Breast epithelium (tissue), 4 donors: ENCODE measurements at regions not wholly inside any gene's neighbourhood (a gene's known extent, or its start where the extent isn't known, plus 50 kb on each side); places are given as distances from the start of the nearest gene placed in this dataset.
A peak's percentile ranks its signal among the peaks of the same experiment; 100 is the strongest.

Source experiments
- DNase-seq, 2 donors: peaks; one replicate each; pipeline ENCODE4 v3.0.0-alpha.2; 2019; ENCODE audit warnings: low spot score in 2 of 2
- H3K27ac ChIP-seq, 2 donors: fragments of 200-600 bp; sonication (generic) in 1 of 2; one replicate each; pipeline ENCODE4 v1.5.1; 2016 to 2019; ENCODE audit warnings: mild to moderate bottlenecking in 1 of 2
- H3K27me3 ChIP-seq, 2 donors: fragments of 200-600 bp; sonication (generic) in 1 of 2; one replicate each; pipeline versions ENCODE4 v1.5.1 to v1.6.0; 2017 to 2019; ENCODE audit warnings: control low read depth in 1 of 2, mild to moderate bottlenecking in 1 of 2
- H3K36me3 ChIP-seq: fragments of 200-600 bp; one replicate; pipeline ENCODE4 v1.5.1; 2019
- H3K4me1 ChIP-seq, 2 donors: fragments of 200-600 bp; sonication (generic); one replicate each; pipeline ENCODE4 v1.5.1; 2016 to 2019; ENCODE audit warnings: control low read depth in 1 of 2
- H3K4me3 ChIP-seq, 3 donors: fragments of 200-600 bp; sonication (generic); 1 replicate in 2 of 3; 2 replicates in 1 of 3; pipeline ENCODE4 v1.5.1; 2016 to 2019; ENCODE audit warnings: mild to moderate bottlenecking in 3 of 3, moderate library complexity in 2 of 3
- H3K9me3 ChIP-seq, 2 donors: fragments of 200-600 bp; sonication (generic) in 1 of 2; one replicate each; pipeline ENCODE4 v1.5.1; 2016 to 2019; ENCODE audit warnings: control low read depth in 1 of 2
- POLR2A ChIP-seq: fragments of 450-650 bp; IDR thresholded peaks from one replicate; pipeline ENCODE4 v1.6.1; 2016; ENCODE audit warnings: antibody characterized with exemption, mild to moderate bottlenecking, moderate library complexity
- POLR2AphosphoS5 ChIP-seq, 3 donors: sonication (generic); formaldehyde crosslinking; IDR thresholded peaks; one replicate each; pipeline ENCODE4 v1.6.1; 2017; ENCODE audit warnings: antibody characterized with exemption in 3 of 3
- intact Hi-C: fragments of 100-400 bp; cut with DNase I; formaldehyde crosslinking; loops from one replicate; pipeline ENCODE4 v1.15.1; 2023; ENCODE audit warnings: low total_unique reads
- TF ChIP-seq, protein P1 (sequence below), 3 donors: fragments of 450-650 bp; IDR thresholded peaks; one replicate each; pipeline ENCODE4 v1.5.1; 2016 to 2017; ENCODE audit warnings: antibody characterized with exemption in 3 of 3, mild to moderate bottlenecking in 3 of 3, moderate library complexity in 3 of 3

DNA sequence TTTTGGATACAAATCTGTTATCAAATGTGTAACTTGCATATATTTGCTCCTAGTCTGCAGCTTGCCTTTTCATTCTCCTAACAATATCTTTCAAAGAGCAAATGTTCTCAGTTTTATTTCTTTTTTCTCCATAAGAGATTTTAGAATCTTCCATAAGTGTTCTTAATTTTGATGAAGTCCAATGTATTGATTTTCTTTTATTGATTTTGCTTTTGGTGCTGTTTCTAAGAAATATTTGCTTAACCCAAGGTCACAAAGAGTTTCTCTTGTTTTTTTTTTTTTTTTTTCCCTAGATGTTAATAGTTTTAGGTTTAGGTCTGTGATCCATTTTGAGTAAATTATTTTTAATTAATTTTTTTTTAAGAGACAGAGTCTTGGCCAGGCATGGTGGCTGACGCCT, 75.8 kb upstream of the SPRED2 start:
- intact Hi-C loops = no loop called here
- H3K9me3 ChIP-seq = no peaks in the 10 kb centered on the region

DNA sequence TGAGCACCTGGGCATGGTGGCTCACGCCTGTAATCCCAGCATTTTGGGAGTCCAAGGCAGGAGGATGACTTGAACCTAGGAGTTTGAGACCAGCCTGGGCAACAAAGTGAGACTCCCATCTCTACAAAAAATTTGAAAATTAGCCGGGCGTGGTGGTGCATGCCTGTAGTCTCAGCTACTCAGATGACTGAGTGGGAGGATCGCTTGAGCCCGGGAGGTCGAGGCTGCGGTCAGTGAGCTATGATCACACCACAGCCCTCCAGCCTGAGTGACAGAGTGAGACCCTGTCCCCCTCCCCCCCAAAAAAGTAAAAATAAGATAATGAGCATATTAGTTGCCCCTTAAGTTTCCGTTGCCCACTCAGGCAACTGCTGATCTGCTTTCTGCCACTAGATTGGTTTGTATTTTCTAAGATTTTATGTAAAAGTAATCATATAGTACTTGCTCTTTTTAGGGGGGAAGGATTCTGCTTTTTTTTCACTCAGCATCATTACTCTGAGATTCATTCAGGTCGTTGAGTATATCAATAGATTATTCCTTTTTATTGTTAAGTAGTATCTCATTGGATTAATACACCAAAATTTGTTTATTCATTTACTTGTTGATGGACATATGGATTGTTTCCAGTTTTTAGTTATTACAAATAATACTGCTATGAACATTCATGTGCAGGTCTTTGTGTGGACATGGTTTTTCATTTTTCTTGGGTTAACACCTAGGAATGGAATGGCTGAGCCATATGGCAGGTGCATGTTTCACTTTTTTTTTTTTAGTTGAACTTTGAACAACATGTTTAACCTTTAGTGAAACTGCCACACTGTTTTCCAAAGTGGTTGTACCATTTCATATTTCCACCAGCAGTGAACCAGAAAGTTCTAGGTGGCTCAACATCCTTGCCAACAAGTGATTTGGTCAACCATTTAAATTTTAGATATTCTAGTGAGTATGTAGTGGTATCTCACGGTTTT, 75.0 kb upstream of the SPRED2 start:
- intact Hi-C loops = no loop called here
- Histone ChIP-seq H3K4me3 (no peak overlapping the region), H3K27ac (no peak overlapping the region), H3K27me3 (no peaks in the 10 kb centered on the region), H3K4me1 (no peaks in the 10 kb centered on the region), H3K9me3 (no peaks in the 10 kb centered on the region), H3K36me3 (no peaks in the 10 kb centered on the region)
- TF ChIP-seq POLR2A (no peak), POLR2AphosphoS5 (IDR thresholded peaks at IDR 0.05) (no peak)
- TF ChIP-seq, protein P1, sequence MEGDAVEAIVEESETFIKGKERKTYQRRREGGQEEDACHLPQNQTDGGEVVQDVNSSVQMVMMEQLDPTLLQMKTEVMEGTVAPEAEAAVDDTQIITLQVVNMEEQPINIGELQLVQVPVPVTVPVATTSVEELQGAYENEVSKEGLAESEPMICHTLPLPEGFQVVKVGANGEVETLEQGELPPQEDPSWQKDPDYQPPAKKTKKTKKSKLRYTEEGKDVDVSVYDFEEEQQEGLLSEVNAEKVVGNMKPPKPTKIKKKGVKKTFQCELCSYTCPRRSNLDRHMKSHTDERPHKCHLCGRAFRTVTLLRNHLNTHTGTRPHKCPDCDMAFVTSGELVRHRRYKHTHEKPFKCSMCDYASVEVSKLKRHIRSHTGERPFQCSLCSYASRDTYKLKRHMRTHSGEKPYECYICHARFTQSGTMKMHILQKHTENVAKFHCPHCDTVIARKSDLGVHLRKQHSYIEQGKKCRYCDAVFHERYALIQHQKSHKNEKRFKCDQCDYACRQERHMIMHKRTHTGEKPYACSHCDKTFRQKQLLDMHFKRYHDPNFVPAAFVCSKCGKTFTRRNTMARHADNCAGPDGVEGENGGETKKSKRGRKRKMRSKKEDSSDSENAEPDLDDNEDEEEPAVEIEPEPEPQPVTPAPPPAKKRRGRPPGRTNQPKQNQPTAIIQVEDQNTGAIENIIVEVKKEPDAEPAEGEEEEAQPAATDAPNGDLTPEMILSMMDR (IDR thresholded peaks at IDR 0.05) = no peak
- DNase-seq = no peak

More for the DNA sequence above, 75.8 kb upstream of the SPRED2 start:
- Histone ChIP-seq H3K4me3 (no peak overlapping the region), H3K27me3 (no peaks in the 10 kb centered on the region), H3K27ac (no peak overlapping the region), H3K36me3 (no peaks in the 10 kb centered on the region), H3K4me1 (no peaks in the 10 kb centered on the region)
- TF ChIP-seq POLR2A = no peak
- TF ChIP-seq, protein P1 (IDR thresholded peaks at IDR 0.05) = no peak
- no peak for TF ChIP-seq POLR2AphosphoS5 (IDR thresholded peaks at IDR 0.05)
- no peak for DNase-seq

DNA sequence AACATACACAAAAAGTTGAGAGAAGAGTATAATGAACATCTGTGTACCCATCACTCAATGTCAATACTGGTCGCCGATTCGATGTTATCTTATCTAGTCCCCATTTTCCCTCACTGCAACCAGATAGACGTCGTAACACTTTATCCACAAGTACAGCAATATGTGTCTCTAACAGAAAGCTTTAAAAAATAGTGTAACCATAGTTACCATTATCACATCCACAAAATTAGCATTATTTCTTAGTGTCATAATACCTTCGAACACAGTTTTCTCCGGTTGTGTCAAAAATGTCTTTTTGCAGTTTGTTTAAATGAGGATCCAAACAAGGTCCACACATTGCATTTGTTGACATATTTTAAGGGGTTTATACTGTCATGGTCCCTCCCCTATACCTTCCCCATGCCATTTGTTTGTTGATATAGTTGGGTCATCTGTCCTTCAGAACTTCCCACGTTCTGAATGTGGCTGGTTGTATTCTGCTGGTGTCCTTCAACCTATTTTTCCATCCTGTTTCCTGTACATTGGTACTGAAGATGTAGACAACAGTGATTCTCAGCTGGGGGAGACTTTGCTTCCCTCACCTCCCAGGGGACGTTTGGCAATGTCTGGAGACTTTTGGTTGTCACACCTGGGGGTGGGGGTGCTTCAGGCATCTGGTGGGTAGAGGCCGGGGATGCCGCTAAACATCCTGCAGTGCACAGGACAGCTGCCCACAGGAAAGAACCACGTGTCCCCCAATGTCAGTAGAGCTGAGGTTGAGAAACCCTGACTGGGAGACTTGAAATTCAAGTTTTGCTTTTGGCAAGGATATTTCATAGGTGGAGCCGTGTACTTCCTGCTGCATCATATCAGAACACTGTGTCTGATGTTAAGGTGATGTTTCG, 72.7 kb upstream of the SPRED2 start:
- DNase-seq = peak in 1 of 2 donors; percentile 41
- TF ChIP-seq, protein P1 (IDR thresholded peaks at IDR 0.05) = no peak
- TF ChIP-seq POLR2A (no peak), POLR2AphosphoS5 (IDR thresholded peaks at IDR 0.05) (no peak)
- Histone ChIP-seq H3K4me3 (no peak overlapping the region), H3K36me3 (no peaks in the 10 kb centered on the region), H3K27me3 (no peaks in the 10 kb centered on the region), H3K9me3 (no peaks in the 10 kb centered on the region), H3K4me1 (no peaks in the 10 kb centered on the region), H3K27ac (no peak overlapping the region)
- intact Hi-C loops = no loop called here

DNA sequence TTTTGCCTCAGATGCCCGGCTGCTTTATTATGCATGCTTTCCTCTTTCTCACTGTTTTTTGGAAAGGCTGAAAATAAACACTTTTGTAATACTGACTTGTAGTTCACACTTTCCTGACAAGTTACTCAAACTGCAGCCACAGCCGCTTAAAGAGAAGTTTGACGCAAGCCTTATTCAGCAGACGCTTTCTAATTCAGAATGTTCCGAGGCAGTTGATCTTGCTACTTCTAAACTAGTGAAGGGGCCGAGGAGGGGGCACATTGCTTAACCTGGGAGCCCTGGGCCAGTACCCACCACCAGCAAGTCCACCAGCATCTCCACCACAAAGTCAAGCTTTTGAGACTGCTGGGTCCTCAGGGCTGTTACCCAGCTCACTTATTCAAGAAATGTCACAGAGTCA, 71.8 kb upstream of the SPRED2 start:
- no peak overlapping the region for H3K4me3 ChIP-seq

More for the DNA sequence above, 71.8 kb upstream of the SPRED2 start:
- intact Hi-C loops = no loop called here
- Histone ChIP-seq H3K4me1 (no peaks in the 10 kb centered on the region), H3K9me3 (no peaks in the 10 kb centered on the region), H3K36me3 (no peaks in the 10 kb centered on the region), H3K27ac (no peak overlapping the region), H3K27me3 (no peaks in the 10 kb centered on the region)
- TF ChIP-seq, protein P1 (IDR thresholded peaks at IDR 0.05) = no peak
- TF ChIP-seq POLR2A (no peak), POLR2AphosphoS5 (IDR thresholded peaks at IDR 0.05) (no peak)
- DNase-seq = no peak
